Stimulated activated CD8-positive, alpha-beta memory T cell treated with anti-CD3 and anti-CD28 coated beads, Interleukin-12 subunit alpha, Interleukin-12 subunit beta, amount 100 ng/mL, for 1 hour (primary cell): ENCODE measurements at regions not wholly inside any gene's neighbourhood (a gene's known extent, or its start where the extent isn't known, plus 50 kb on each side); places are given as distances from the start of the nearest gene placed in this dataset.

Experiments used
- DNase-seq: peaks from one replicate; pipeline ENCODE4 v3.0.0-alpha.2; 2020; ENCODE audit warnings: low read depth

DNA sequence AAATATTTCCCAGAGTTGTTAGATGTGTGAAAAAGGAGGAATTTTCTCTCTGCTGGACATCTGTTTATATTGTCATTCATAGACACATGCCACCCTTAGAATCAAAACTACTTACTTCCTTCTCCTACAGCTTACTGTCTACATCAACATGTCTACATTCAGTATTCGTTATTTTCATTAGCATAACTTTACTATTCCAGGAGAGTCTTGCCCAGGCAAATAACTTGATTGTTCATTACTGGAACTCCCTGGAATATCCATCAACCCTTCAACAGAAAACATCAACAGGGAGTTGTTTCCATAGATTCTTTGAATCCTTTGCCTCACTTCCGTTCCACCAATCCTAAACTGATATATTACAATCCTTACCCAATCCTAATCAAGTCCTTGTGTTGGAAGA lies 457.5 kb upstream of the ZNF608 start:
- no peak for DNase-seq

DNA sequence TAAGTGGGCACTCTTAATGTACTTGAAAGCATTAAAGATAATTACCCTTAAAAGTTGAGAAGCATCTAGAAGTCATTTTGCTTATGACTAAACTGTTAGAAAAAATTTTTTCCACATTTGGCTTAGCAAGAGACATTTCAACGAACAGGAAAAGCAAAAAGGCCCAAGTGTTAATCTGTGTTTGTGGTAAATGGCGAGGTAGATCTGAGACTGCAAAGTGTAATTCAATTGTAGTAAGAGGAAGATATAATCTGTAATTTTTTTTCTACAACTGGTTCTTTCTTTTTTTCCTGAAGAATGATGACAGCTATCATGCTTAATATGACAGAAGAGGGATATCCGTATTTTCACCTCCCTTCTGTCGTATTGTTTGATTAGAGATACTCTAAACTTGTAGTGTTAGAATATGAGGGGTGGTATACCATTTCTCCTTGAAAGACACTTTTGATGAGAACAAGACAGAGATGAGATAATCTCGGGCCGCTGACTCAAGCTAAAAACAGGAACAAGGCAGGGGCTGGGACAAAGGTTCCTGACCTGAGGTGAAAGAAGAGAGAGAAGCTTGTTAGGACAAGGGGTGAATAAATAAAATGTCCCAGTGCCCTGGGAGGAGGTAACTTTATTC lies 459.3 kb upstream of the ZNF608 start:
- no peak for DNase-seq

DNA sequence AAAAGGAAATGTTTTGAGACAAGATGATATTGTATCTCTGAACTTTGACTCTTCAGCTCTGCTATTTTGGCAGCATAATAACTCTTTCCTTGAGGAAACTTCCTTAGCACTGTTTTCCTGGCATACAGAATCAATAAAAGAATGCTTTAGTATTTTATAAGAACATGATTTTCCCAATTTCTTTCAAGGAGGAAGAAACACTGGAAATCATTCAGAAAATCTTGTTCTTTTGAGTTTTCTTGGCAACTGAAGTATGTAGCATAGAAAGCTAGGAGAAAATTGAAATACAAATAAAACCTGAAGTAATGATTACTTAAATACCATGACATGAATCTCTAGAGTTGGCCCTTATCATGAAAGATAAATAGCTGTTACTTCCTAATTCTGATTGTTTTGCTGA lies 461.4 kb upstream of the ZNF608 start:
- DNase-seq = no peak

DNA sequence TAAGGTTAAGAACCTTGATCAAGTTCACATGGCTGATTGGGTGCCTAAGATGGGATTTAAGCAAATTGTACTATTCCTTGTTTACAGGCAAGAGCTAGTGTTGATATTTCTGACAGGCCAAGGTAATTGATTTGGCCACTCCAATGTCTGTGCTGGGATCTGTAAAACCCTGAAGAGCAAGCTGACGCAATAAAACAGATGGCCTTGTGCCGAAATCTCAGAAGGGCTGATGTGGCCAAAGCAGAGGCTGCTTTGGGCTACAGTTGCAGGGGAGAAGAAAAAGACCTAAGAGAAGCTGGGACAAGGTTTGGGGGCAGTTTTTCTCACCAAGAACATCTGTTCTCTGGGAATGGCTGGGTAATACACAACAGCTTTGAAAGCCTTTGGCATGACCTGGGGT lies 463.2 kb upstream of the ZNF608 start:
- DNase-seq = no peak

DNA sequence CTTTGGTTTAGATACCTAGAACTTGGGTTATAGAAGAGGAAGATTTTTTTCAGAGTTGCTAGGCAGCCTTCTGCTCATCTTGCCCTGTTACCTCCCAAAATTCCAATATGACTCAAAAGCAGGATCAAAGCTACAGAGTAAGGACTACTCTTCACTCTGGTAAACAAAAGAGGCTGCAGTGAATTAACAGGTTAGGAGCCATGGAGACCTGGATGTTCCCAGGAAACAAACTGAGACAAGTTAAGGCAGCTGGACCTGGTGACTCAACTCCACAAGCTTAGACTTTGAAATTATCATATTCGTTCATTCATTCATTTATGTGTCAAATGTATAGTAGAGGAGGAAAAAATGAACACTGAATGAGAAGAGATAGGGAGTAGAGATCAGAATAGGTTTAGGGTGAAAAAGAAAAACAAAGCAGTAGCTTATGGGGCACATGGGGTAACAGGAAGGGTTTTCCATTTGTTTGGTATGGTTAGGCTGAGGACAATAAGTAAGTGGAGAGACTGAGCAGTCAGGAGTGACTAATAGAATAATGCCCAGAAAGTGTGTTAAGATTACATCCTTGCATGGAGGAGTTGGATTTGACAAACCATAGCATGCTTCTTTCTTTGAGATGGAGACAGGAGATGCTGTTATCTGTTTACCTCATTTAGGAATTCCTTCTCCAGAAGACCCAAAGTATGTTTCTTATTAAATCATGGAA lies 464.0 kb upstream of the ZNF608 start:
- no peak for DNase-seq

DNA sequence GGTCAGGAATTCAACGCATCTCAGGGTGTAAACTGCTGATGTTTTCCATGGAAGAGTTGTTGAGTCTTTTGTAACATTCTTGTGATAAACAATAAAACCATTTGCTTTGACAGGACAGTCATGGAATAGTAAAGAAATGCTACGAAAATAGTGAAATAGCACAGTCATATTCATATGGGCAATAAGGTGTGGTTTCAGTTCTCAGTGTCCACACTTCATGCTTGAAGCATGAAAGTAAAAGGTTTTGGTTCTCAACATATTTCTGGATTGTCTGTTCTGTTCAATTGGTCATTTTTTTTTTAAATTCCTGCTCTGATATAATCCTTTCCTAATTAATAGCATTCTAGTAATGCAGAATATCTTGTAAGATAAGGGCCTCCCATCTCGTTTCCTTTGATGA lies 467.6 kb upstream of the ZNF608 start:
- no peak for DNase-seq

DNA sequence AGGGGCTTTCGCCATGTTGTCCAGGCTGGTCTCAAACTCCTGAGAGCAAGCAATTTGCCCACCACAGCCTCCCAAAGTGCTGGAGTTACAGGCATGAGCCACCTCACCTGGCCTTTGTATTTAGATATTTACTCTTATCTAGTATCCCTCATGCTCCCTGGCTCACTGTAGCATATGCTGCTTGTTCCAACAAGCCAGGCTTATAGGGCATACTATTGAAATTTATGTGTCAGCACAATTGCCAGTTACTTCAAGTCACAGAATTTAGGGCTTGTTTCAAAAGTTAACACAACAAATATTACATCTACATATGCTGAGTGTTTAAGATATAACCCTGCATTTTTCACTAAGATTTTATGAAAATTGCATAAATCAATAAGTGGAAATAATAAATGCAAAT lies 469.2 kb upstream of the ZNF608 start:
- DNase-seq = no peak

DNA sequence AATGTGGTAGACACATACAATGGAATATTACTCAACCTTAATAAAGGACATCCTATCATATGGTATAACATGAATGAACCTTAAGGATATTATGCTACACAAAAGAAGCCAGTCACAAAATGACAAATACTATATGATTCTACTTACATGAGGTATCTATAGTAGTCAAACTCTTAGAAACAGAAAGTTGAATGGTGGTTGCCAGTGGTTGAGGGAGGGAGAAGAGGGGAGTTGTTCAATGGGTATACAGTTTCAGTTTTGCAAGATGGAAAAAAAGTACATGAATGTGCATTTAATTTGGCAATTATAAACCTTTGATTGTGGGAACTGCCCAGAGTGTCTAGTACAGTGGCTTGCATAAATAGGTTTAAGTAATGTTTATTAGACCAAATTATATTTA lies 473.3 kb upstream of the ZNF608 start:
- DNase-seq = no peak

DNA sequence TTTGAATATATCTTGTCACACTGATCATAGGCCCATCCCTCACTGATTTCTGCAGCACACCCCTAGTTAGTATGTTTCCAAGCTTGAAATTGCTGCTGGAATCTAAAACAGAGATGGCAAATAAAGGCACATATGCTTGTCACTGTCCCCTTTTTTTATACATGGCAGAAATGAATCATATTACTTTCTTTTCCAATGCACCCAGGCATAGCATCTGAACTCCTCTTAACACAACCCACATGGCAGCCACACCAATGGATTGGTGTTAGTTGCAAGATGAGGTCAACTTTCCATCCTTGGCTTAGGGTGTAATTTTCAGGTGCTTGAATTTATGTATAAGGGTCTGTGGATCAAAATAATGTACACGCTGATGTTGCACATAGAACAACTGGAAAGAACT lies 473.8 kb upstream of the ZNF608 start:
- no peak for DNase-seq

DNA sequence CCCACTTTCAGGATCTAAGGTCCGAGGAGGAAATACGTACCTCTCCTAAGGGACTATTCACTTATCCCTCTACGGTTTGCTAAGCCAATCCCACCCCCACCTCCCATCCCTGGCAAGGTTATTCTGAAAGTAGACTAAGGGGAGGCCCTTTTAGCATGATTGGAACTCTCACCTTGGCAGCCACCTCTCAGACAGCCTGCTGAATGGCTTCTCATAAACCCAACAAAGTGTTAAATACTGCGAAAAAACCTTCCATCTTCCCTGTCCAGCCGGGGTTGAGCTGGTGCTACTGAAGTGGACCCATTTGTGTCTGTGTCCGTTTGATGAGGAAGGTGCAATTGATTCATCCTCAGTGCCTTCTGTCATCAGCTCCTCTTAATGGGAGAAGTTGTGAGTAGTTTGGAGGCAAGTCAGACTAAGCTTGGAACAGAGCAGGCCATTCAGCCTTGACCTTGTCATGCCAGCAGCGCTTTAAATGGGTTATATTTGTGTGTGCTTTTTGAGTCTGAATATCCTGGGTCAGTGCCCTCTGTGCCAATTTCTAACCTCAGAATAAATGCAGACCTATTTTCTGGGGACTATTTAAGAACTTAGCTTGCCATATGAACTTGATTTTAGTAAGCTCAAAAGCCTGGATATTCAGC lies 476.3 kb upstream of the ZNF608 start:
- no peak for DNase-seq

DNA sequence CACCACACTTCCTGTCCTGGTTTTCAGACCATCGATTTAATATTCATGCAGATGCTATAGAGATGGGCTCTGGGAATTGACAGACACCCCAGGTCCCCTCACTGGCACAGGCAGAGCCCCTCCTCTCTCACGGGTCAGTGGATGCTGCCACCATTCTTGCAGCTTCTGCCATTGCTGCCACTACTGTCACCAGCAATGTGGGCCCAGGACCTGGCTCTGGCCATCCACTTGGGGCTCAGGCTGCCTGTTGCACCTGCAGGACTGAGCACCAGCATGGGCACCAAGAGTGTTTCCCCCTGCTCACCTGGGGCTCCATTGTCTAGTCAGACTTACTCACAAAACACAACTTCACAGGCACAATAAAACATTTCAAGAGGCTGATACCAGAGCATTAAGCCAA lies 479.0 kb upstream of the ZNF608 start:
- DNase-seq = no peak

DNA sequence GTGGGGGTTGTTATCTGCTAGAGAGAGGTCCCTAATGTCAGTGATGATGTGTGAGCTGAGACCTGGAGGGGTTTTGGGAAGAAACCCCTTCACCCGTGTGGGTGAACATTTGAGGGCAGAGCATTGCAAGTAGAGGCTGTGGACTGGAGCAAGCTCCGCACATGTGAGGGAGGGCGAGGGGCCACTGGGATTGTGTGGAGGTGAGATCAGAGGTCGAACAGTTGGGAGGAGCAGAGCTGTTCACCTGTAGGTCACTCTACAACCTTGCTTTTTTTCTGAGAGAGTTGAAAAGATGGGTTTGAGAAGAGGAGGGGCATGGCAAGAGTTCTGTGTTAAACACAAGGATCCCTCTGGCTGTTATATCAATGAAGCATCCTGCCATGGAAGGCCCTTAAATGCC lies 480.4 kb upstream of the ZNF608 start:
- DNase-seq = no peak

DNA sequence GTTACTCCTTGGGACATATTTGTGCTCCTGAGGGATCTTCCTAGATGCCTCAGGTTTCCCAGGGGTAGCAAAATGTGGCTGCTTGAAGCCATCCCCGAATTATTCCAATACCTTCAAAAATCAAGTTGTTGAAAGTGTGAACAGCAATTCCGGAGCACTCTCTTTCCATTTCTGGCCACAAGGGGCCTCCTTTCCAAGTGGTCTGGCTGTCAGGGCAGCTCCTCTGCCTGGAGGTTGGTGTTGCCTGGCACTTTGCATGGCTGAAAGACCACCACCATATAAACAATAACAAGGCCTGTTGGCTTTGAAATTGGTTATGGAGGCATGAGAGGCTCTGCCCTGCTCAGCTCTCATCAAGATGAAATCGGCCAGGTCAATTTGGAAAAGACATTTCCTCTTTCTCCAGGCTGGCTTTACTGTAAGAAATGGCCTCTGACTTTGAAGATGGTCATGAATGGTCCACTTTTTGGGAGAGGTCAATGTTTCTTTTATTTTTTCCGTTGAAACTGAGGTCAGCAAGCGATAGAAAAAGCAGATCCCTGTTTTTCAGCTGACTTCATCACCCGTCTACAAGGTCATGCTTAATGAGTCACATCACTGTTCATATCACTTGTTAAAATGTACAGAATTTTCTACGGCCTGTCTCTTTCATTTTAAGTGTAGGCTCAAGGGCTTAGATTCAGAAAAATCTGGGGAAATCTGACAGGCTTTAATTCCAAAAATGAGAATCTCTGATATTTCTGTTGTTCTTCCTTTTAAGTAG lies 481.1 kb upstream of the ZNF608 start:
- no peak for DNase-seq

DNA sequence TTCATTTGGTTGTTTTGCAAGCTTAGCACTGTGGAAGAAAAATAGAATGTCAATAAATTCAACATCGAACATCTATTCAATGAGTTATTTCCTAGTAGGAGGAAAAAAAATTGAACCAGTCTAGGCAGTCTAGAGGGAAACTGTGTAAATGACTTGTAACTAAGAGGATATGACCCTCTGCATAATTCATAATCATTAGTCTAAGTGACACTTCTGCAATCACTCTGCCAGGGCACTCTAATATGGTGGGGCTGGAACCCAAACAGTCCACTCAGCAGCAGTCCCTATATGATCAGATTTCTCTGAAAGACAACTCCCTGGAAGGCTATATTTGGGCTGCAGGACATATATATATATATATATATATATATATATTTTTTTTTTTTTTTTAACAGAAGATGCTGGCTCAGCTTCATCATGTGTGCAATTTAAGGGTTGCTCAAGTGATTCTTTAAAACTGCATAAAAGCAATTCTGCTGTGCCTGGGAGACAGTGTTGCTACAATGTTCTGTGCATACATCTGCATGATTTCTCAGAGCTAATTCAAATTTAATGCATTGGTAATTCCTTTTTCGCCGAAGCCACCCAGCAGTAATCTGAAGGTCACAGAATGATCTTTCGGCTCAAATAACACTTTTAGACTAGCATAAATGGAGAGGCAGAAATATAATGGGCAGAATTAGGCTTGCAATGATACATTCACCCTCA lies 482.1 kb upstream of the ZNF608 start:
- DNase-seq = no peak

DNA sequence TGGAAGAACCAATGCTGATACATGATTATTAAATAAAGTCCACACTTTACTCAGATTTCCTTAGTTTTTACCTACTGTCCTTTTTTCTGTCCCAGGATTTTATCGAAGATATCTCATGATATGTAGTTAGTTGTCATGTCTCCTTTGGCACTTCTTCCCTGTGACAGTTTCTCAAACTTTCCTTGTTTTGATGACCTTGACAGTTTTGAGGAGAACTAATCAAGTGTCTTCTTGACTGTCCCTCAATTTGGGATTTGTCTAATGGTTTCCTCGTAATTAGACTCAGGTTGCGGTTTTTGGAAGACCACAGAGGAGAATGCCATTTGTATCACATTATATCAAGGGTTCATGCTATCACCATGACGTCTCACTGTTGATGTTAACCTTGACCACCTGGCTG lies 483.1 kb upstream of the ZNF608 start:
- no peak for DNase-seq

DNA sequence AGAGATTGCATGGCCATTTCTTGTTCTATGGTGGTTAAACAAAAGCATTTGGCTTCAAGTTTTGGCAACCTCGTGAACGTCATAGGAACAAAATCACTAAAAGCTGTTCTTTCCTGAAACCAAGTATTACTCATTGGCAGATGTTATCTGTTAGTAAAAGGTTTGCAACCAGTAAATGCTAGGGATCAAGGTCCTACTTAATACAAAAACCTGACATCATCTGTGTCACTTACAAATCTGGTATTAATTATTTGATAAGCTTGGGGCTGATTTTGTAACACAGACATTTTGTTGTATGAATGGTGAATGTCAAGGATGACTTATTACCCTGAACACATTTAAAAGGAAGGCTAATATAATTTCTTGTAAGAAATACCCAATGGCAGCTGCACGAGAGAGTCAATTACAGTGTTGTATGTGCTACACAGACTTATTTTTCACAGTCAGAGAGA lies 486.4 kb upstream of the ZNF608 start:
- DNase-seq = no peak

DNA sequence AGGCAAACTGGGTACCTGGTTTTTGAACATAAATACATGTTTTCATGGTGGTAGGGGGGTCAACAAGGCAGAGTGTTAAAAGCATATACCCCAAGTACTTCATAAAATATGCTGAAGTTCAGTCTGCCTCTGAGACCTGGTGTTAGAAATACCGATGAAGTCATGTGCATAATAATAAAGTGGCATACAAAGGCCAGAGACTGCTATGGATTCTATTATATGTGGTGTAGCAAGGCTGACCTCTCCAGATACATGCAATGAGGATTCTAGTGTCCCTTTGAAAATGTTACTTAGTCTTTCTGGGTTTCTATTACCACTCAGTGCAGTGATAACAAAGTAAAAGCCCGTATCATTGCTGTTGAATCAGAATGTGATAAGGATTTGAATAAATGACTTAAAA lies 487.5 kb upstream of the ZNF608 start:
- DNase-seq = no peak

DNA sequence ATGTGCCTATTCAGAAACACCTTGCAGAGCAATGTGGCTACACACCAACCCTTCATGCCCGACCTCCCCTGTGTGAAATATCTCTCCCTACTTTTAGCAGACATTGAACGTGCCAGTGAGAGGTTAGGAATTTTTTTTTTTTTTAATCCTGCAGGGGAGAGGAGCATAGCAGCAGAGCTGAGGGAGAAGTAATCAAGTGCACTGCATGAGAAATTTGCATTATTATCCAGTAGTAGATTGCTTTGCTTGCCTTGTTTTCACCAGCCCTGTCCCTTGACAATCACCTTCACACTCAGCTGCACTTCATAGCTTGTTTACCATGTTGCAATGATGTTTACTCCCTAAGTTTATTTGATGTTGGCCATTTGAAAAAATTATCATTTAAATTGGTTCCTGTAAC lies 489.6 kb upstream of the ZNF608 start:
- no peak for DNase-seq

DNA sequence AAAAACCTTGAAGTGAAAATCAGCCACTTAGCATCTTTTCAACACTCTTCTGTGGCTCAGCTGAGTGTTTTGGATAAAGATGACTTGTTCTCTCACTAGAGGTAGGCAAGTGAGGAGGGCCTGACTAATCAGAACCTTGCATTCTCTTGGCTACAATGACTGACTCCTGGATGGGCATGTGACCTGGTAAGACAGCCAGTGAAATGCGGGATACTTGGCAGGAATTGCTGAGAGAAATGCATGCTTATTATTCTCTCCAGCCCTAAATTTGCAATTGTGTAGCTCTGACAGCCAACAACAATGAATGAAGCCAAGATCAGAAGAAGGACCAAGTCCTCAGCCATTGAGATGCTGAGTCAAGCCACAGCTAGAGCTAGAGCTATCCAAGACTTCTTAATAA lies 490.5 kb upstream of the ZNF608 start:
- DNase-seq = no peak

DNA sequence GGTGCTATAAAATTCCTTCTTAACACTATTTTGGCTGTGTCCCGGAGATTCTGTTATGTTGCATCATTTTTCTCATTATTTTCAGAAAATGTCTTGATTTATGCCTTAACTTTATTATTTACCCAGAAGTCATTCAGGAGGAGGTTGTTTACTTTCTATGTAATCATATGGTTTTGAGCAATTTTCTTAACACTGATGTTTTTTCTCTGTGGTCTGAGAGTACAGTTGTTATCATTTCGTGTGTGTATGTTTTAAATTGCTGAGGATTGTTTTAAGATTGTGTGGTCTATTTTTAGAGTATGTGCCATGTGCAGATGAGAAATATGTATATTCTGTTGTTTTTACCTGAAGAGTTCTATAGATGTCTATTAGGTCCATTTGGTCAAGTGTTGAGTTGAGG lies 498.1 kb upstream of the ZNF608 start:
- no peak for DNase-seq

DNA sequence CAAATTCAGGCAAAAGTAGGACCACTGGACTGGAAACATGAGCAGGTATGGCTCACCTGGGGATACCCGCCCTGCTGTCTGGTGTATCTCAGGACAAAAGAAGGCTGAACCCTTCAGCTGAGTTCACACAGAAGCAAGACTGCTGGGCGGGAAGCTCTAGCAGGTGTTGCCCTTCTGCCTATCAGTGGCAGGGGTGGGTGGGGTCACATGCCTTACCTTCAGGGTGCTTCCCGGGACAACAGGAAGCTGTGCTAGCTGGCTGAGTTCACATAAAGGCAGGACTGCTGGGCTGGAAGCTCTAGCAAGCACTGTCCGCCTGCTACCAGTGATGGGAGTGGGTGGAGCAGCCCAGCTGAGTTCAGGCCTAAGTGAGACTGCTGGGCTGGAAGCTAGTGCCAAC lies 498.8 kb upstream of the ZNF608 start:
- DNase-seq = no peak

DNA sequence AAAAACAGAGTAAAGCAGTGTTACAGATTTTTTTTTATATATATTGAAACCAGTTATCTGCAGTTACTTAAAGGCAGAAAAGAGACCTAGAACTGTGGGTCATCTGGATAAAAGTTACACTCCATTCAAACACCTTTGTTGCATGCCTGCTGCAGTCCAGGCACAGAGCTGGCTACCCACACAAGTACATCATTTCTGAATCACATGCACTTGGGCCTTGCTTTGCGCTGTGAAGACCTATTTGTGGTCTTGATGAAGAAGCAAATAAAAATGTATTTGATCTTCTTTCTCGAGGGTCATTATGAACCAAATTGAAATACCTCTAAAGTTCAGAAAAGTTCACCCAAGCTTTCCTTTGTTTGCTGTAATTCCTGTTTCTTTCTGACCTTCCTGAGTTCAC lies 503.0 kb upstream of the ZNF608 start:
- no peak for DNase-seq
